Left lung (tissue), 4 donors: ENCODE measurements at regions not wholly inside any gene's neighbourhood (a gene's known extent, or its start where the extent isn't known, plus 50 kb on each side); places are given as distances from the start of the nearest gene placed in this dataset.
A peak's percentile ranks its signal among the peaks of the same experiment; 100 is the strongest.

Experiments
- ATAC-seq: fragments of 200-7000 bp; cut with Tn5 transposase; one replicate; pipeline ENCODE4 v1.9.1; 2020; ENCODE audit warnings: moderate library complexity
- DNase-seq, 4 donors: peaks; one replicate each; pipeline ENCODE4 v3.0.0-alpha.2; 2013 to 2020
- H3K27ac ChIP-seq, 2 donors: fragments of 200-600 bp; sonication (generic) in 1 of 2; one replicate each; pipeline versions ENCODE4 v1.5.0 to v1.8.0; 2020 to 2021
- H3K27me3 ChIP-seq, 2 donors: fragments of 200-600 bp; sonication (generic) in 1 of 2; one replicate each; pipeline versions ENCODE4 v1.5.0 to v1.8.0; 2020 to 2021
- H3K36me3 ChIP-seq, 2 donors: fragments of 200-600 bp; sonication (generic) in 1 of 2; one replicate each; pipeline versions ENCODE4 v1.5.0 to v1.8.0; 2020 to 2021
- H3K4me1 ChIP-seq, 2 donors: fragments of 200-600 bp; one replicate each; pipeline ENCODE4 v1.8.0; 2021
- H3K4me3 ChIP-seq, 2 donors: fragments of 200-600 bp; sonication (generic) in 1 of 2; one replicate each; pipeline versions ENCODE4 v1.5.0 to v1.8.0; 2020 to 2021; ENCODE audit warnings: mild to moderate bottlenecking in 1 of 2
- H3K9me3 ChIP-seq, 2 donors: fragments of 200-600 bp; sonication (generic) in 1 of 2; one replicate each; pipeline versions ENCODE4 v1.5.0 to v1.8.0; 2020 to 2021
- intact Hi-C, 2 donors: fragments of 100-400 bp; cut with DNase I; formaldehyde crosslinking; loops; one replicate each; pipeline versions ENCODE4 v1.11.2 to v1.14.2; 2022
- TF ChIP-seq, protein P1 (sequence below), 2 donors: fragments of 200-600 bp; sonication (generic) in 1 of 2; IDR thresholded peaks; one replicate each; pipeline versions ENCODE4 v1.5.0 to v1.8.0; 2021; ENCODE audit warnings: antibody characterized with exemption in 2 of 2
- donor health status: DM: no; HTN: yes; CAD: no.
- donor health status: DM: no; HTN: no; CAD: no.

DNA sequence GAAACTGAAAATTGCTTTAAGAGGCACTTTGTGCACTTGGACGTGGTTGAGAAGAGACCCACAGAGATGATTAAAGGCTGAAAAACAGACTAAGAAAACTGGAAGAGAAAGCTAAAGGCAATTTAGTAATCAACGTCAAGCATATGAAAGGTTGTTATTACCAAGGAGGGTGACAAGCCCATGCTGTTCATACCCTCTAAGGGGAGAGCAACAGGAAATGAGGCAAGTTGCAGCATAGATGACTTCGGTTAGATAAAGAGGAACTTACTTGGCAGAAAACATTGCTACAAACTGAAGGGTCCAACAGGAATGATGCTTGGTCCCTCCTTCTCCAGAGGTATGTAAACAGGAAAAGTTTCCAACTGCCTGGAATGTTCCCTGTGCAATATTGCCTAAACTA, 107.8 kb downstream of the DUSP6 start:
- Histone ChIP-seq H3K4me1 (peaks cover 5 to 33% of the 10 kb centered on the region in 2 donors), H3K27me3 (no peaks in the 10 kb centered on the region), H3K9me3 (no peaks in the 10 kb centered on the region), H3K27ac (peak overlapping the region in 1 of 2 donors; percentile 80), H3K4me3 (no peak overlapping the region), H3K36me3 (no peaks in the 10 kb centered on the region)
- DNase-seq: no peak
- peak; percentile 60 for ATAC-seq
- TF ChIP-seq, protein P1, sequence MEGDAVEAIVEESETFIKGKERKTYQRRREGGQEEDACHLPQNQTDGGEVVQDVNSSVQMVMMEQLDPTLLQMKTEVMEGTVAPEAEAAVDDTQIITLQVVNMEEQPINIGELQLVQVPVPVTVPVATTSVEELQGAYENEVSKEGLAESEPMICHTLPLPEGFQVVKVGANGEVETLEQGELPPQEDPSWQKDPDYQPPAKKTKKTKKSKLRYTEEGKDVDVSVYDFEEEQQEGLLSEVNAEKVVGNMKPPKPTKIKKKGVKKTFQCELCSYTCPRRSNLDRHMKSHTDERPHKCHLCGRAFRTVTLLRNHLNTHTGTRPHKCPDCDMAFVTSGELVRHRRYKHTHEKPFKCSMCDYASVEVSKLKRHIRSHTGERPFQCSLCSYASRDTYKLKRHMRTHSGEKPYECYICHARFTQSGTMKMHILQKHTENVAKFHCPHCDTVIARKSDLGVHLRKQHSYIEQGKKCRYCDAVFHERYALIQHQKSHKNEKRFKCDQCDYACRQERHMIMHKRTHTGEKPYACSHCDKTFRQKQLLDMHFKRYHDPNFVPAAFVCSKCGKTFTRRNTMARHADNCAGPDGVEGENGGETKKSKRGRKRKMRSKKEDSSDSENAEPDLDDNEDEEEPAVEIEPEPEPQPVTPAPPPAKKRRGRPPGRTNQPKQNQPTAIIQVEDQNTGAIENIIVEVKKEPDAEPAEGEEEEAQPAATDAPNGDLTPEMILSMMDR (IDR thresholded peaks at IDR 0.05): no peak
- intact Hi-C loops: no loop called here

DNA sequence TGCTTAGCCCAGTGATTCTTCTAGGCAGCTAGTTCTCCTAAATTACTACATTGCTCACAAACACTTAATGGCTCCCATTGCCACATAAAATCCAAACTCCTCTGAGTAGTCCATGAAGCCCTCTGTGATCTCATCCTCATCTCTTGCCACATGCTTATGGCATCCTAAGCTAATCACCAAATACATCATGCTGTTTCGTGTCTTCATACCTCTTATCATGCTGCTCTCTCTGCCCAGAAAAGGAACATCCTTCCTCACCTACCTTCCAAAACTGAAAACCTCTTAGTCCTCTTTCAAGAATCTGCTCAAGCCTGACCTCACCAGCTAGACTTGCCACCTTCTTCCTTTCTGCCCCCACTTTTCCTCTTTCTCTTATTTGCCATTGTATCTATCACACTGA, 108.5 kb downstream of the DUSP6 start:
- peaks cover 5 to 35% of the 10 kb centered on the region in 2 donors for H3K4me1 ChIP-seq
- H3K4me3 ChIP-seq: no peak overlapping the region
- TF ChIP-seq, protein P1 (IDR thresholded peaks at IDR 0.05): no peak
- H3K27me3 ChIP-seq: no peaks in the 10 kb centered on the region
- H3K9me3 ChIP-seq: no peaks in the 10 kb centered on the region
- ATAC-seq: no peak
- DNase-seq: no peak
- intact Hi-C loops: no loop called here
- H3K36me3 ChIP-seq: no peaks in the 10 kb centered on the region
- H3K27ac ChIP-seq: peak overlapping the region in 1 of 2 donors; percentile 80

DNA sequence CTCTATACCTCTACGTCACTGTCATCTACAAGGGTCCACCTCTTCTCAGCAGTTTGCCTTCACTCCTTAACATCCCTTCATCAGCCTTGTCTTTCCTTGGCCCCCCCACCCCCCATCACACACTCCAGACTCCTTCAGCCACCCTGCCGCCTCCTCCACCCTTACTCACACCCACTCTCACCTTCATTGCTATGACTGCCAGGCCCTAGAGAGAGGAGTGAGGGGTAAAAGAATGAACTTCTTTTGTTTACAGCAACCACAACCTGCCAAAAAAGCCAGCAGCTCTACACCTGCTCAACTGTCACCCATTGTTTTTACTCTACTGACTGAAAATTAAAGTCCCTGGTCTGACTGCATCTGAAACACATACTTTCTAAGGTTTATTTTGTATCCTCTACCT, 112.8 kb downstream of the DUSP6 start:
- H3K36me3 ChIP-seq: no peaks in the 10 kb centered on the region
- H3K4me1 ChIP-seq: peaks cover 0 to 37% of the 10 kb centered on the region in 2 donors
- DNase-seq (no peak), ATAC-seq (no peak)
- H3K27me3 ChIP-seq: no peaks in the 10 kb centered on the region
- TF ChIP-seq, protein P1 (IDR thresholded peaks at IDR 0.05): no peak
- intact Hi-C loops: no loop called here
- no peak overlapping the region for H3K4me3 ChIP-seq
- no peak overlapping the region for H3K27ac ChIP-seq
- no peaks in the 10 kb centered on the region for H3K9me3 ChIP-seq

DNA sequence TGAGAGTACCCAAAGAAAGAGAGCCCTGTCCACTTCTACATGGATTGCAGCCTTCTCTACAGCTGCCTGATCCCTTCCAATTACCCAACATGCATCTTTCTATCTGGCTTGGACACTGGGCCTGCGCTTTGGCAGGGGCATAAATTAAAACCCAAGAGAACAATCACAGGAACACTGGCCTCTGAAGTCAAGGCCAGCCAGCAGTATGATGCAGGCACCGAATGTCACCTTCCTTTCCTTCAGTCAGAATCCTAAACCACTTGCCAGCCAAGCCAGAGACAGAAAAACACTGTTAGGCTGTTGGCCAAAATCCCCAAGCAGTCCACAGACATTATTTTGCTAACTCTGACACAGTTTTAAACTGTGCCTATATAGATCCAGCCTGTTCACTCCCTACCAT, 113.7 kb downstream of the DUSP6 start:
- Histone ChIP-seq H3K36me3 (no peaks in the 10 kb centered on the region), H3K4me3 (no peak overlapping the region), H3K9me3 (no peaks in the 10 kb centered on the region), H3K4me1 (peaks cover 0 to 27% of the 10 kb centered on the region in 2 donors), H3K27ac (peak overlapping the region in 1 of 2 donors; percentile 35), H3K27me3 (no peaks in the 10 kb centered on the region)
- DNase-seq: peak in 1 of 4 donors; percentile 52
- intact Hi-C loops: no loop called here
- TF ChIP-seq, protein P1 (IDR thresholded peaks at IDR 0.05): no peak
- peak; percentile 40 for ATAC-seq

DNA sequence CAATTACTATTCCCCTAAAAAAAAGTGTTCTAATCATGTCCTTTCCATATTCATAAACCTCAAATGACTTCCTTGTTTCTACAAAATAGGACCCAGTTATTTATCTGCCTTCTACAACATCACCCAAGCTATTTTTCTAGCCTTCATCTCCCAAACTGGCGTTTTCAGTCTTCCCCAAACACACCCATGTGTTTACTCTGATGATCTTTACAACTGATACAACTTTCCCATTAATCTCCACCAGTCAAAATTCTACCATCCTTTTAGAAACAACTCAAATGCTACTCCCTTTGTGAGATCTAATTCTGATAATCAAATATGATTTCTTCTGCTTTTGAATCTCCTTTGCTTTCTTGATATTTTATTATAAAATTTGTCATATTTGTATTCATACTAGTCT, 114.5 kb downstream of the DUSP6 start:
- TF ChIP-seq, protein P1 (IDR thresholded peaks at IDR 0.05): no peak
- ATAC-seq: no peak
- H3K4me3 ChIP-seq: no peak overlapping the region
- intact Hi-C loops: no loop called here
- H3K36me3 ChIP-seq: no peaks in the 10 kb centered on the region
- DNase-seq: no peak
- peaks cover 0 to 25% of the 10 kb centered on the region in 2 donors for H3K4me1 ChIP-seq
- H3K9me3 ChIP-seq: no peaks in the 10 kb centered on the region
- H3K27me3 ChIP-seq: no peaks in the 10 kb centered on the region
- H3K27ac ChIP-seq: peak overlapping the region in 1 of 2 donors; percentile 35
